Suprapubic skin (tissue), 4 donors: ENCODE measurements at regions not wholly inside any gene's neighbourhood (a gene's known extent, or its start where the extent isn't known, plus 50 kb on each side); places are given as distances from the start of the nearest gene placed in this dataset.
"Not testable (repeated sequence)": the region's sequence is repeated elsewhere in the genome, so short reads cannot be mapped to it uniquely, and the experiment has no call there.

Source experiments
- DNase-seq, 2 donors: peaks; one replicate each; pipeline ENCODE4 v3.0.0-alpha.2; 2019; ENCODE audit warnings: low spot score in 2 of 2
- H3K27ac ChIP-seq: fragments of 200-600 bp; sonication (generic); one replicate; pipeline ENCODE4 v1.5.1; 2019
- H3K27me3 ChIP-seq: fragments of 200-600 bp; sonication (generic); one replicate; pipeline ENCODE4 v1.5.1; 2019
- H3K36me3 ChIP-seq: fragments of 200-600 bp; sonication (generic); one replicate; pipeline ENCODE4 v1.5.1; 2019
- H3K4me1 ChIP-seq: fragments of 200-600 bp; sonication (generic); one replicate; pipeline ENCODE4 v1.5.1; 2019
- H3K4me3 ChIP-seq: fragments of 200-600 bp; sonication (generic); one replicate; pipeline ENCODE4 v1.5.1; 2019; ENCODE audit warnings: mild to moderate bottlenecking
- H3K9me3 ChIP-seq: fragments of 200-600 bp; sonication (generic); one replicate; pipeline ENCODE4 v1.5.1; 2019
- EP300 ChIP-seq: sonication (generic); formaldehyde crosslinking; IDR thresholded peaks from one replicate; pipeline ENCODE4 v1.6.1; 2017; ENCODE audit warnings: antibody characterized with exemption
- POLR2A ChIP-seq, 2 donors: fragments of 450-650 bp; IDR thresholded peaks; one replicate each; pipeline ENCODE4 v1.6.1; 2017; ENCODE audit warnings: antibody characterized with exemption in 2 of 2, mild to moderate bottlenecking in 2 of 2, moderate library complexity in 2 of 2
- POLR2AphosphoS5 ChIP-seq, 3 donors: sonication (generic); formaldehyde crosslinking; IDR thresholded peaks; one replicate each; pipeline ENCODE4 v1.6.1; 2017; ENCODE audit warnings: antibody characterized with exemption in 3 of 3
- WGBS: methylation state at CpG from one replicate; pipeline ENCODE4 v1.1.5; 2018; 5-methylcytosine and 5-hydroxymethylcytosine counted together
- TF ChIP-seq, protein P1 (sequence below), 2 donors: fragments of 200-600 bp in 1 of 2; fragments of 450-650 bp in 1 of 2; sonication (generic) in 1 of 2; IDR thresholded peaks; one replicate each; pipeline ENCODE4 v1.5.1; 2016 to 2019; ENCODE audit warnings: antibody characterized with exemption in 2 of 2, mild to moderate bottlenecking in 1 of 2, moderate library complexity in 1 of 2

DNA sequence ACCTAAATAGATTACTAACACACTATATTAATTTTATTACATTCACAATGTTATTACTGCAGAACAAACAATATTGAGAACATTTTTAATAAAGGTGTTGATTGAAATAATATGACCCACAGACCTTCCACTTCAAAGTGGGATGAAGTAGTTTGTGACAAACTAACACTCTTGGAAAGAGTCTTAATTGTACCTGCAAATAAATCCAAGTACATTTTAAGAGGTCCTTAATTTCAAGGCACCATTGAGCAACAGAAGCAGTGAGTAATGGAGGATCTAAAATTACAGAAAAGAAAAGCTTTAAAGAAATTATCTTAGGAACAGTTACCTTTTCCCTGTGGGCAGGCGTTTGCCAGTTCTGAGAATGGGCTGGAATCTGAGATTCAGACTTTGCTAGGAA lies 140.2 kb downstream of the MMUT start:
- whole genome bisulfite sequencing, result 63% methylated on average over 1 of the region's 1 CpG
- no peaks in the 10 kb centered on the region for H3K4me1 ChIP-seq
- TF ChIP-seq POLR2A (IDR thresholded peaks at IDR 0.05), result no peak
- no peak for TF ChIP-seq POLR2AphosphoS5 (IDR thresholded peaks at IDR 0.05)

DNA sequence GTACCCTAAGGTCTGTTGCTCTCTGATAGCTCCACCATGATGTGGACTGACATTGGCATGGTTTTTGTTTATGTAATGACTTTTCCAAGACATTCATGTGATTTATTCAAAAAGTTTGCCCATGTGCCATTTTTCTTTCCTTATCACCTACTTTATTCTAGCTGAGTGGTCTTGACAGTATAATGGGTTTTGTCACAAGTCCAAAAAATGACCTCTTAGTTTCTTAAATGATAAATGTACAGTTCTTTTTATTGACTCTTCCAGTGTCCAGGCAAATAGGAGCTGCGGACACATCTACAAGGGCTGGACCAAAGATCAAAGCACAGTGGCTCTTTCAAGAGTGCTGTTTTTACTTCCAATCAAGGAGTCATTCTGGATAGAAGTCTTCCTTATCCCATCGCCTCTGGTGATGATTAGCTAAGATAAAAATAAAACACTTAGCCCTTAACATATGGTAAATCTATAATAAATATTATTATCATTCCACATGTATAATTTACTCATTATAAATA lies 141.4 kb downstream of the MMUT start:
- no peaks in the 10 kb centered on the region for H3K36me3 ChIP-seq
- H3K4me1 ChIP-seq, result no peaks in the 10 kb centered on the region
- H3K9me3 ChIP-seq, result no peaks in the 10 kb centered on the region
- TF ChIP-seq POLR2AphosphoS5 (IDR thresholded peaks at IDR 0.05) (no peak), EP300 (no peak), POLR2A (IDR thresholded peaks at IDR 0.05) (no peak)
- TF ChIP-seq, protein P1, sequence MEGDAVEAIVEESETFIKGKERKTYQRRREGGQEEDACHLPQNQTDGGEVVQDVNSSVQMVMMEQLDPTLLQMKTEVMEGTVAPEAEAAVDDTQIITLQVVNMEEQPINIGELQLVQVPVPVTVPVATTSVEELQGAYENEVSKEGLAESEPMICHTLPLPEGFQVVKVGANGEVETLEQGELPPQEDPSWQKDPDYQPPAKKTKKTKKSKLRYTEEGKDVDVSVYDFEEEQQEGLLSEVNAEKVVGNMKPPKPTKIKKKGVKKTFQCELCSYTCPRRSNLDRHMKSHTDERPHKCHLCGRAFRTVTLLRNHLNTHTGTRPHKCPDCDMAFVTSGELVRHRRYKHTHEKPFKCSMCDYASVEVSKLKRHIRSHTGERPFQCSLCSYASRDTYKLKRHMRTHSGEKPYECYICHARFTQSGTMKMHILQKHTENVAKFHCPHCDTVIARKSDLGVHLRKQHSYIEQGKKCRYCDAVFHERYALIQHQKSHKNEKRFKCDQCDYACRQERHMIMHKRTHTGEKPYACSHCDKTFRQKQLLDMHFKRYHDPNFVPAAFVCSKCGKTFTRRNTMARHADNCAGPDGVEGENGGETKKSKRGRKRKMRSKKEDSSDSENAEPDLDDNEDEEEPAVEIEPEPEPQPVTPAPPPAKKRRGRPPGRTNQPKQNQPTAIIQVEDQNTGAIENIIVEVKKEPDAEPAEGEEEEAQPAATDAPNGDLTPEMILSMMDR (IDR thresholded peaks at IDR 0.05), result no peak
- no peak for DNase-seq
- H3K4me3 ChIP-seq, result no peak overlapping the region
- no peaks in the 10 kb centered on the region for H3K27me3 ChIP-seq
- WGBS, result 62% methylated on average over 2 of the region's 2 CpGs
- no peak overlapping the region for H3K27ac ChIP-seq

More for the DNA sequence above, 140.2 kb downstream of the MMUT start:
- DNase-seq, result no peak
- Histone ChIP-seq H3K36me3 (no peaks in the 10 kb centered on the region), H3K9me3 (no peaks in the 10 kb centered on the region), H3K4me3 (no peak overlapping the region), H3K27ac (no peak overlapping the region), H3K27me3 (no peaks in the 10 kb centered on the region)

DNA sequence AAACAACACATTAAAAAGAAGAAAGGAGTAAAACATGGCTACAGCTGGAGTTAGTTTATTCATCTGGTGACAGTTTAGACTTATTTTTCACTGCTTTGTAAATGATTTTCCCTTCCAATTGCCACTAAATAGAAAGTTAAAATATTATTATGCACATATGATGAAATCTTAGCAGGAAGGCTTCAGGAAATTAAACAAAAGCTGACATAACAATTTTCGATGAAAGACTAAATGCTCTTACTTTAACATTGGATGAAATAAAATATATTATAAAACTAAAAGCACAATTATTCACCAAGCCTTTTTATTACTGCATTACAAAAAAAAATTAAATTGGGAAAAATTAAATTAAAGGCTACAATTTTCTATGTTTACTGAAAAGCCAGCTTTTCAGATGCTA lies 158.0 kb downstream of the MMUT start:
- no peaks in the 10 kb centered on the region for H3K27me3 ChIP-seq
- TF ChIP-seq POLR2AphosphoS5 (IDR thresholded peaks at IDR 0.05), result no peak
- TF ChIP-seq EP300, result no peak
- TF ChIP-seq, protein P1 (IDR thresholded peaks at IDR 0.05), result no peak
- no peak for TF ChIP-seq POLR2A (IDR thresholded peaks at IDR 0.05)
- no peak overlapping the region for H3K27ac ChIP-seq
- no peak for DNase-seq
- H3K4me3 ChIP-seq, result no peak overlapping the region
- H3K36me3 ChIP-seq, result no peaks in the 10 kb centered on the region
- H3K4me1 ChIP-seq, result no peaks in the 10 kb centered on the region
- 78% methylated on average over 1 of the region's 1 CpG for WGBS
- H3K9me3 ChIP-seq, result no peaks in the 10 kb centered on the region

DNA sequence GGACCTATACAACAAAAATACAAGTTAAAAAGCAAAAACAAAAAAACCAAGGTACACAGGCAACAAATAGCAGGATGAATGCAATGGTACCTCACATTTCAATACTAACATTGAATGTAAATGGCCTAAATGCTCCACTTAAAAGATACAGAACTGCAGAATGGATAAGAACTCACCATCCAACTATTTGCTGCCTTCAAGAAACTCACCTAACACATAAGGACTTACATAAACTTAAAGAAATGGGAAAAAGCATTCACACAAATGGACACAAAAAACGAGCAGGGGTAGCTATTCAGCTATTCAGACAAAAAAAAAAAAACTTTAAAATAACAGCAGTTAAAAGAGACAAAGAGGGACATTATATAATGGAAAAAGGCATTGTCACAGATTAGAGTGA lies 158.7 kb downstream of the MMUT start:
- not testable (repeated sequence) for H3K36me3 ChIP-seq, H3K4me3 ChIP-seq, H3K27ac ChIP-seq, H3K9me3 ChIP-seq, H3K27me3 ChIP-seq, H3K4me1 ChIP-seq, DNase-seq
- WGBS, result 79% methylated on average over 1 of the region's 1 CpG

DNA sequence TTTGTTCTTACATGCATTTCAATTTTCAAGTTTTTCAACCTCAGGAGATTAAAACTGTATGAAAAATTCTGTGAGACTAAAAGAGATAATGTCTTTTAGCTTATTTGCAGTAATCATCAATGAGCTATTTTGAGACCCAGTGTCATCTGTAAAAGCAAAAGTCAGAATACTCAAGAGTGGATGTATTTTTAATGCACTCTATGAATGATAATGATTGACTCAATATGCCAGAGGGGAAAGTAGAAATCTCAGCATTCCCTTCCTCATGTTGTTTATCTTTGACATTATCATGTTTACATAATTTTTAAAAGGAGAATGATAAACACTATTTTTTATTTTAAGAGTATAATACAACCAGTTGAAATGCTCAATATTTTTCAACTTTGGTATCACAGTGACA lies 162.1 kb downstream of the MMUT start:
- Histone ChIP-seq H3K4me1 (no peaks in the 10 kb centered on the region), H3K27ac (no peak overlapping the region), H3K9me3 (no peaks in the 10 kb centered on the region), H3K4me3 (no peak overlapping the region), H3K27me3 (no peaks in the 10 kb centered on the region), H3K36me3 (no peaks in the 10 kb centered on the region)
- no peak for DNase-seq
- no peak for TF ChIP-seq POLR2A (IDR thresholded peaks at IDR 0.05)
- TF ChIP-seq, protein P1 (IDR thresholded peaks at IDR 0.05), result no peak
- TF ChIP-seq EP300, result no peak
- no peak for TF ChIP-seq POLR2AphosphoS5 (IDR thresholded peaks at IDR 0.05)

DNA sequence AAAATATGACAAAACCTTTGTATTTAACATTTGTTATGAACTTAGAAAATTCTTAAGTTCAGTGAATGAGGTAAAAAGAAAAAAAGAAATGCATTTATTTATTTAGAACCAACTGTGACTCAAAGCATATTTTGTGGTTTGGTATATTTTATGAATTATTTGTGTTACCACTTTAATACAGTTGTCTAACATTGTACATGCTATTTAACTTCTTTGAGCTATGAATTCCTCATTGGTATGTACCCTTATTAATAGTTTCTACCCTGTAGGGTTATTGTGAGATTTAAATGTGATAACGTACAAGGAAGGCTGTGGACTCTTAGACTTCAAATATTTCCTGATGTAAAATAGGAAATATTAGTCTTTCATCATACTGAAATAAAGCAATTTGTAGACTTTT lies 162.6 kb downstream of the MMUT start:
- Histone ChIP-seq H3K27ac (no peak overlapping the region), H3K4me1 (no peaks in the 10 kb centered on the region), H3K9me3 (no peaks in the 10 kb centered on the region), H3K36me3 (no peaks in the 10 kb centered on the region), H3K4me3 (no peak overlapping the region), H3K27me3 (no peaks in the 10 kb centered on the region)
- DNase-seq, result no peak
- TF ChIP-seq EP300 (no peak), POLR2AphosphoS5 (IDR thresholded peaks at IDR 0.05) (no peak), POLR2A (IDR thresholded peaks at IDR 0.05) (no peak)
- TF ChIP-seq, protein P1 (IDR thresholded peaks at IDR 0.05), result no peak
- 65% methylated on average over 1 of the region's 1 CpG for WGBS
